ENCODE measurements at regions not wholly inside any gene's neighbourhood (a gene's known extent, or its start where the extent isn't known, plus 50 kb on each side); places are given as distances from the start of the nearest gene placed in this dataset.
"Not testable (repeated sequence)": the region's sequence is repeated elsewhere in the genome, so short reads cannot be mapped to it uniquely, and the experiment has no call there.

GRCh38 chr2:58481670-58482069 lies 240.5 kb upstream of the FANCL start:
- DNase-seq: no peak
- H3K27ac Mint-ChIP-seq: no peak overlapping the region
- no peaks in the 10 kb centered on the region for H3K4me1 Mint-ChIP-seq (ENCODE audit: low read depth)
- peaks cover 8% of the 10 kb centered on the region for H3K27me3 Mint-ChIP-seq
- intact Hi-C loops (cut with micrococcal nuclease): no loop called here
- peaks cover under 1% of the 10 kb centered on the region for H3K9me3 Mint-ChIP-seq
- CTCF ChIA-PET: no interaction called here
- POLR2A ChIA-PET: no interaction called here
- H3K36me3 Mint-ChIP-seq: no peaks in the 10 kb centered on the region
- no peak overlapping the region for H3K4me3 Mint-ChIP-seq

- no peaks in the 10 kb centered on the region for H3K4me1 Mint-ChIP-seq (ENCODE audit: low read depth)
- intact Hi-C loops (cut with micrococcal nuclease): no loop called here
- no peaks in the 10 kb centered on the region for H3K9me3 Mint-ChIP-seq
- CTCF ChIA-PET: no interaction called here
- H3K27ac Mint-ChIP-seq: no peak overlapping the region
- no peak overlapping the region for H3K4me3 Mint-ChIP-seq
- H3K27me3 Mint-ChIP-seq: peaks cover 8% of the 10 kb centered on the region
- POLR2A ChIA-PET: no interaction called here
- no peak for DNase-seq
- H3K36me3 Mint-ChIP-seq: no peaks in the 10 kb centered on the region
Measured at GRCh38 chr2:58480141-58480540, 239.0 kb upstream of the FANCL start.

- DNase-seq: no peak
- H3K9me3 Mint-ChIP-seq: no peaks in the 10 kb centered on the region
- POLR2A ChIA-PET: no interaction called here
- intact Hi-C loops (cut with micrococcal nuclease): no loop called here
- no peaks in the 10 kb centered on the region for H3K36me3 Mint-ChIP-seq
- H3K27me3 Mint-ChIP-seq: peaks cover 7% of the 10 kb centered on the region
- no peak overlapping the region for H3K27ac Mint-ChIP-seq
- CTCF ChIA-PET: no interaction called here
- H3K4me1 Mint-ChIP-seq (ENCODE audit: low read depth): no peaks in the 10 kb centered on the region
- no peak overlapping the region for H3K4me3 Mint-ChIP-seq
Measured at GRCh38 chr2:58479535-58480140, 238.5 kb upstream of the FANCL start.

GRCh38 chr2:58476556-58476955 lies 235.4 kb upstream of the FANCL start:
- H3K4me3 Mint-ChIP-seq: no peak overlapping the region
- no peaks in the 10 kb centered on the region for H3K4me1 Mint-ChIP-seq (ENCODE audit: low read depth)
- ChIA-PET POLR2A (no interaction called here), CTCF (no interaction called here)
- intact Hi-C loops (cut with micrococcal nuclease): no loop called here
- H3K9me3 Mint-ChIP-seq: no peaks in the 10 kb centered on the region
- no peaks in the 10 kb centered on the region for H3K27me3 Mint-ChIP-seq
- H3K27ac Mint-ChIP-seq: no peak overlapping the region
- DNase-seq: no peak
- no peaks in the 10 kb centered on the region for H3K36me3 Mint-ChIP-seq

- H3K4me3 Mint-ChIP-seq: no peak overlapping the region
- intact Hi-C loops (cut with micrococcal nuclease): no loop called here
Measured at GRCh38 chr2:58475756-58476155, 234.6 kb upstream of the FANCL start.

GRCh38 chr2:58473165-58473564 lies 232.0 kb upstream of the FANCL start:
- Mint-ChIP-seq H3K27ac (no peak overlapping the region), H3K4me1 (ENCODE audit: low read depth) (no peaks in the 10 kb centered on the region), H3K4me3 (no peak overlapping the region), H3K27me3 (no peaks in the 10 kb centered on the region), H3K36me3 (no peaks in the 10 kb centered on the region), H3K9me3 (no peaks in the 10 kb centered on the region)
- ChIA-PET CTCF (no interaction called here), POLR2A (no interaction called here)
- intact Hi-C loops (cut with micrococcal nuclease): no loop called here
- no peak for DNase-seq

More at GRCh38 chr2:58475756-58476155, 234.6 kb upstream of the FANCL start:
- Mint-ChIP-seq H3K36me3 (no peaks in the 10 kb centered on the region), H3K4me1 (ENCODE audit: low read depth) (no peaks in the 10 kb centered on the region), H3K9me3 (no peaks in the 10 kb centered on the region), H3K27me3 (no peaks in the 10 kb centered on the region), H3K27ac (no peak overlapping the region)
- ChIA-PET POLR2A (no interaction called here), CTCF (no interaction called here)
- DNase-seq: no peak

GRCh38 chr2:58466804-58467203 lies 225.7 kb upstream of the FANCL start:
- Mint-ChIP-seq H3K4me3 (no peak overlapping the region), H3K4me1 (ENCODE audit: low read depth) (peaks cover 2% of the 10 kb centered on the region), H3K36me3 (no peaks in the 10 kb centered on the region), H3K27me3 (peaks cover 1% of the 10 kb centered on the region), H3K27ac (no peak overlapping the region), H3K9me3 (no peaks in the 10 kb centered on the region)
- ChIA-PET CTCF (no interaction called here), POLR2A (no interaction called here)
- DNase-seq: no peak
- intact Hi-C loops (cut with micrococcal nuclease): no loop called here

GRCh38 chr2:58466021-58466420 lies 224.9 kb upstream of the FANCL start:
- H3K4me1 Mint-ChIP-seq (ENCODE audit: low read depth); H3K9me3 Mint-ChIP-seq; intact Hi-C loops (cut with micrococcal nuclease); H3K36me3 Mint-ChIP-seq; H3K27ac Mint-ChIP-seq; H3K4me3 Mint-ChIP-seq; POLR2A ChIA-PET; CTCF ChIA-PET; DNase-seq; H3K27me3 Mint-ChIP-seq: not testable (repeated sequence)

- H3K4me1 Mint-ChIP-seq (ENCODE audit: low read depth): no peaks in the 10 kb centered on the region
- H3K9me3 Mint-ChIP-seq: no peaks in the 10 kb centered on the region
- CTCF ChIA-PET: no interaction called here
- peaks cover 3% of the 10 kb centered on the region for H3K27me3 Mint-ChIP-seq
- no peaks in the 10 kb centered on the region for H3K36me3 Mint-ChIP-seq
- POLR2A ChIA-PET: no interaction called here
- H3K27ac Mint-ChIP-seq: no peak overlapping the region
- no peak for DNase-seq
- intact Hi-C loops (cut with micrococcal nuclease): no loop called here
- no peak overlapping the region for H3K4me3 Mint-ChIP-seq
Measured at GRCh38 chr2:58460670-58461069, 219.5 kb upstream of the FANCL start.

- ChIA-PET CTCF (interaction anchor here (1.1 kb wide), 1 partner anchor 544 kb away, joined by 3 read pairs; no protein-coding TSS in a partner anchor), POLR2A (no interaction called here)
- H3K9me3 Mint-ChIP-seq: no peaks in the 10 kb centered on the region
- H3K27me3 Mint-ChIP-seq: peaks cover 11% of the 10 kb centered on the region
- intact Hi-C loops (cut with micrococcal nuclease): no loop called here
- H3K27ac Mint-ChIP-seq: no peak overlapping the region
- no peaks in the 10 kb centered on the region for H3K36me3 Mint-ChIP-seq
- H3K4me1 Mint-ChIP-seq (ENCODE audit: low read depth): no peaks in the 10 kb centered on the region
- H3K4me3 Mint-ChIP-seq: no peak overlapping the region
- DNase-seq: no peak
Measured at GRCh38 chr2:58449286-58450010, 208.3 kb upstream of the FANCL start.

GRCh38 chr2:58448845-58449244 lies 207.7 kb upstream of the FANCL start:
- DNase-seq: no peak
- Mint-ChIP-seq H3K4me3 (no peak overlapping the region), H3K27me3 (peaks cover 11% of the 10 kb centered on the region), H3K4me1 (ENCODE audit: low read depth) (no peaks in the 10 kb centered on the region), H3K36me3 (no peaks in the 10 kb centered on the region), H3K27ac (no peak overlapping the region), H3K9me3 (no peaks in the 10 kb centered on the region)
- ChIA-PET CTCF (interaction anchor here (1.1 to 1.4 kb wide), 3 partner anchors 543 to 689 kb away, joined by 3 to 7 read pairs (median 3); no protein-coding TSS in a partner anchor), POLR2A (no interaction called here)
- intact Hi-C loops (cut with micrococcal nuclease): loop anchor here (1.0 kb wide), 1 partner anchor 689 kb away; no protein-coding TSS in a partner anchor

- ChIA-PET CTCF (interaction anchor here (0.8 to 1.5 kb wide), 9 partner anchors 8 to 691 kb away, joined by 3 to 7 read pairs (median 3); no protein-coding TSS in a partner anchor), POLR2A (interaction anchor here (0.6 kb wide), 1 partner anchor 324 kb away, joined by 4 read pairs; no protein-coding TSS in a partner anchor)
- no peaks in the 10 kb centered on the region for H3K4me1 Mint-ChIP-seq (ENCODE audit: low read depth)
- no peaks in the 10 kb centered on the region for H3K9me3 Mint-ChIP-seq
- DNase-seq: peak; percentile 50
- peaks cover 11% of the 10 kb centered on the region for H3K27me3 Mint-ChIP-seq
- no peak overlapping the region for H3K27ac Mint-ChIP-seq
- intact Hi-C loops (cut with micrococcal nuclease): loop anchor here (1.0 kb wide), 1 partner anchor 688 kb away; no protein-coding TSS in a partner anchor
- H3K36me3 Mint-ChIP-seq: no peaks in the 10 kb centered on the region
- no peak overlapping the region for H3K4me3 Mint-ChIP-seq
Measured at GRCh38 chr2:58448065-58448507, 207.0 kb upstream of the FANCL start.

GRCh38 chr2:58447586-58447985 lies 206.5 kb upstream of the FANCL start:
- intact Hi-C loops (cut with micrococcal nuclease): no loop called here
- Mint-ChIP-seq H3K27ac (no peak overlapping the region), H3K27me3 (peaks cover 8% of the 10 kb centered on the region), H3K4me3 (no peak overlapping the region), H3K36me3 (no peaks in the 10 kb centered on the region), H3K9me3 (no peaks in the 10 kb centered on the region), H3K4me1 (ENCODE audit: low read depth) (no peaks in the 10 kb centered on the region)
- ChIA-PET POLR2A (interaction anchor here (0.6 kb wide), 1 partner anchor 324 kb away, joined by 4 read pairs; no protein-coding TSS in a partner anchor), CTCF (interaction anchor here (0.8 to 1.5 kb wide), 9 partner anchors 8 to 690 kb away, joined by 3 to 7 read pairs (median 3); no protein-coding TSS in a partner anchor)
- DNase-seq: no peak
